MM.1S (cell line): ENCODE measurements at regions not wholly inside any gene's neighbourhood (a gene's known extent, or its start where the extent isn't known, plus 50 kb on each side); places are given as distances from the start of the nearest gene placed in this dataset.

ENCODE experiments used
- DNase-seq: peaks from one replicate; pipeline ENCODE4 v3.0.0-alpha.2; 2015
- H2AFZ ChIP-seq: fragments of 300-600 bp; sonication (generic); 2 replicates; pipeline ENCODE4 v1.6.0; 2016; ENCODE audit warnings: antibody characterized with exemption, low read length
- H3F3A ChIP-seq: fragments of 300-600 bp; sonication (generic); 2 replicates; pipeline ENCODE4 v1.6.1; 2016; ENCODE audit warnings: mild to moderate bottlenecking, antibody characterized with exemption, low read length, moderate library complexity, mixed read lengths; ENCODE audit not compliant: insufficient read depth
- H3K27ac ChIP-seq: fragments of 300-600 bp; sonication (generic); 2 replicates; pipeline ENCODE4 v1.5.1; 2016; ENCODE audit warnings: mild to moderate bottlenecking, low read length
- H3K27me3 ChIP-seq: fragments of 300-600 bp; sonication (generic); replicated peaks from 2 replicates; pipeline ENCODE4 v1.6.0; 2016; ENCODE audit warnings: low read length; ENCODE audit not compliant: insufficient read depth
- H3K36me3 ChIP-seq: fragments of 300-600 bp; sonication (generic); replicated peaks from 2 replicates; pipeline ENCODE4 v1.6.1; 2016; ENCODE audit warnings: mild to moderate bottlenecking, low read length, mixed read lengths; ENCODE audit not compliant: insufficient read depth
- H3K4me1 ChIP-seq: fragments of 300-600 bp; sonication (generic); 2 replicates; pipeline ENCODE4 v1.6.1; 2016; ENCODE audit warnings: low read length, mixed read lengths
- H3K4me2 ChIP-seq: fragments of 300-600 bp; sonication (generic); 2 replicates; pipeline ENCODE4 v1.6.0; 2016; ENCODE audit warnings: low read depth, low read length
- H3K4me3 ChIP-seq: fragments of 300-600 bp; sonication (generic); 2 replicates; pipeline ENCODE4 v1.5.1; 2016; ENCODE audit warnings: low read length, mixed read lengths
- H3K79me2 ChIP-seq: fragments of 300-600 bp; sonication (generic); 2 replicates; pipeline ENCODE4 v1.6.1; 2016; ENCODE audit warnings: mixed run types, low read length, mixed read lengths
- H3K9ac ChIP-seq: fragments of 300-600 bp; sonication (generic); 2 replicates; pipeline ENCODE4 v1.6.1; 2016; ENCODE audit warnings: low read length, mixed read lengths
- H3K9me2 ChIP-seq: fragments of 300-600 bp; sonication (generic); replicated peaks from 2 replicates; pipeline ENCODE4 v1.6.1; 2016; ENCODE audit warnings: mild to moderate bottlenecking, low read length, mixed read lengths; ENCODE audit not compliant: insufficient read depth
- H3K9me3 ChIP-seq: fragments of 300-600 bp; sonication (generic); replicated peaks from 2 replicates; pipeline ENCODE4 v1.6.1; 2016; ENCODE audit warnings: mild to moderate bottlenecking, low read length, mixed read lengths; ENCODE audit not compliant: insufficient read depth
- H4K20me1 ChIP-seq: fragments of 300-600 bp; sonication (generic); 2 replicates; pipeline ENCODE4 v1.6.1; 2016; ENCODE audit warnings: mild to moderate bottlenecking, low read length, moderate library complexity, mixed read lengths; ENCODE audit not compliant: insufficient read depth
- EZH2 ChIP-seq: fragments of 300-600 bp; sonication (generic); optimal IDR thresholded peaks from 2 replicates; pipeline ENCODE3; 2017; ENCODE audit warnings: low read depth, mild to moderate bottlenecking, antibody characterized with exemption, low read length, mixed read lengths
- EZH2phosphoT487 ChIP-seq: fragments of 300-600 bp; sonication (generic); IDR thresholded peaks from 2 replicates; pipeline ENCODE4 v1.6.1; 2018; ENCODE audit warnings: antibody characterized with exemption, low read length
- TF ChIP-seq, protein P1 (sequence below): fragments of 300-600 bp; sonication (generic); IDR thresholded peaks from 2 replicates; pipeline ENCODE4 v1.5.1; 2016; ENCODE audit warnings: antibody characterized with exemption, low read length, mixed read lengths

- no peak overlapping the region for H2AFZ ChIP-seq
- DNase-seq, result no peak
- H3K9ac ChIP-seq, result no peak overlapping the region
- TF ChIP-seq EZH2phosphoT487 (no peak), EZH2 (no peak)
- TF ChIP-seq, protein P1, sequence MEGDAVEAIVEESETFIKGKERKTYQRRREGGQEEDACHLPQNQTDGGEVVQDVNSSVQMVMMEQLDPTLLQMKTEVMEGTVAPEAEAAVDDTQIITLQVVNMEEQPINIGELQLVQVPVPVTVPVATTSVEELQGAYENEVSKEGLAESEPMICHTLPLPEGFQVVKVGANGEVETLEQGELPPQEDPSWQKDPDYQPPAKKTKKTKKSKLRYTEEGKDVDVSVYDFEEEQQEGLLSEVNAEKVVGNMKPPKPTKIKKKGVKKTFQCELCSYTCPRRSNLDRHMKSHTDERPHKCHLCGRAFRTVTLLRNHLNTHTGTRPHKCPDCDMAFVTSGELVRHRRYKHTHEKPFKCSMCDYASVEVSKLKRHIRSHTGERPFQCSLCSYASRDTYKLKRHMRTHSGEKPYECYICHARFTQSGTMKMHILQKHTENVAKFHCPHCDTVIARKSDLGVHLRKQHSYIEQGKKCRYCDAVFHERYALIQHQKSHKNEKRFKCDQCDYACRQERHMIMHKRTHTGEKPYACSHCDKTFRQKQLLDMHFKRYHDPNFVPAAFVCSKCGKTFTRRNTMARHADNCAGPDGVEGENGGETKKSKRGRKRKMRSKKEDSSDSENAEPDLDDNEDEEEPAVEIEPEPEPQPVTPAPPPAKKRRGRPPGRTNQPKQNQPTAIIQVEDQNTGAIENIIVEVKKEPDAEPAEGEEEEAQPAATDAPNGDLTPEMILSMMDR, result no peak
- no peaks in the 10 kb centered on the region for H3K9me2 ChIP-seq
- H3F3A ChIP-seq, result no peaks in the 10 kb centered on the region
- no peak overlapping the region for H3K4me3 ChIP-seq
- H3K79me2 ChIP-seq, result no peaks in the 10 kb centered on the region
- H4K20me1 ChIP-seq, result no peaks in the 10 kb centered on the region
- H3K9me3 ChIP-seq, result no peaks in the 10 kb centered on the region
- H3K4me1 ChIP-seq, result no peaks in the 10 kb centered on the region
- H3K27me3 ChIP-seq, result no peaks in the 10 kb centered on the region
- H3K27ac ChIP-seq, result no peak overlapping the region
- no peak overlapping the region for H3K4me2 ChIP-seq
- no peaks in the 10 kb centered on the region for H3K36me3 ChIP-seq
These were observed 357.6 kb upstream of the SALL1 start for GRCh38 chr16:51508490-51509212.

DNA sequence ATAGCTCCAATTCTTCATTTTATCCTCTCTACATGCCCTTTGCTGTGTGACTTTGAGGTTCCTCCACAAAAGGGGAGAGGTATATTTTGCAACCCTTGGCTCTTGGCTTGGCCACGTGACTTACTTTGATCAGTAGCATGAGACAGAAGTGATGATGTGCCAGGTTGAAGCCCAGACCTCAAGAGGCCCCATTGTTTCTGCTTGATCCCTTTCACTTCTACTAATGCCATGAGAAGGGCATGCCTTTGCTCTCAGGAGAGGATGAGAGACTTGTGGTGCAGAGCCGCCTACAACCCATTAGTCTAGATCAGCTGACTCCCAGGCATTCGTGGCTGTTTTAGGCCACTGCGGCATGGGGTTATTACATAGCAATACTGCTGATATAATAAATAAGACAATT, 356.2 kb upstream of the SALL1 start:
- Histone ChIP-seq H3K27ac (no peak overlapping the region), H2AFZ (no peak overlapping the region), H3K9me2 (no peaks in the 10 kb centered on the region), H3K9me3 (no peaks in the 10 kb centered on the region), H3K79me2 (no peaks in the 10 kb centered on the region), H3K4me3 (no peak overlapping the region), H4K20me1 (no peaks in the 10 kb centered on the region), H3K4me1 (no peaks in the 10 kb centered on the region), H3K27me3 (no peaks in the 10 kb centered on the region), H3K4me2 (no peak overlapping the region), H3K36me3 (no peaks in the 10 kb centered on the region), H3F3A (no peaks in the 10 kb centered on the region), H3K9ac (no peak overlapping the region)
- DNase-seq, result no peak
- TF ChIP-seq EZH2, result no peak
- TF ChIP-seq, protein P1, result no peak
- TF ChIP-seq EZH2phosphoT487, result no peak

- no peak for DNase-seq
- Histone ChIP-seq H3K27ac (no peak overlapping the region), H2AFZ (no peak overlapping the region)
These were observed 349.2 kb upstream of the SALL1 start for GRCh38 chr16:51500306-51500705.

More at GRCh38 chr16:51500306-51500705, 349.2 kb upstream of the SALL1 start:
- Histone ChIP-seq H3K9me2 (no peaks in the 10 kb centered on the region), H3K27me3 (no peaks in the 10 kb centered on the region), H3K9ac (no peak overlapping the region), H3K36me3 (no peaks in the 10 kb centered on the region), H3K79me2 (no peaks in the 10 kb centered on the region), H4K20me1 (no peaks in the 10 kb centered on the region), H3K9me3 (no peaks in the 10 kb centered on the region), H3K4me1 (no peaks in the 10 kb centered on the region), H3F3A (no peaks in the 10 kb centered on the region), H3K4me3 (no peak overlapping the region), H3K4me2 (no peak overlapping the region)
- TF ChIP-seq, protein P1, result no peak
- TF ChIP-seq EZH2 (no peak), EZH2phosphoT487 (no peak)
